ENCODE measurements at regions not wholly inside any gene's neighbourhood (a gene's known extent, or its start where the extent isn't known, plus 50 kb on each side); places are given as distances from the start of the nearest gene placed in this dataset.

DNA sequence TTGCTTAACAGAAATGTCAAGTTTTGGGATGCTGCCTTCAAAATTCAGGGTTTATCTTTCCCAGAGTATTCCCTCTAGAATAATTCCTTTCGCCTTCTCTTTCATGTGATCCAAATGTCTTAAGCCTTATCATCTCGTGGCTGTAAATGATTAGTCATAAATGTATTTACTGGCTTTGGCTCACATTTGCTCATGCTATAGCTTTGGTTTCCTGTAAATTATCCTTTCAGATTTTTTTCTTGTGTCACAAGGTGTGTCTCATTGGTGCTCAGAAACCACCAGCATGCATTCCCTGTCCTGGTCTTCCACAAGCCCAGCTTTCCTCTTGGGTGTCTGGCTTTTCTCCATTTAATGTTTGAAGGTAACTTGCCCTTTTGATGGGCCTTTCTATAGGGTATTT lies 692.7 kb upstream of the ALCAM start:
- H3K27ac Mint-ChIP-seq: no peak overlapping the region

DNA sequence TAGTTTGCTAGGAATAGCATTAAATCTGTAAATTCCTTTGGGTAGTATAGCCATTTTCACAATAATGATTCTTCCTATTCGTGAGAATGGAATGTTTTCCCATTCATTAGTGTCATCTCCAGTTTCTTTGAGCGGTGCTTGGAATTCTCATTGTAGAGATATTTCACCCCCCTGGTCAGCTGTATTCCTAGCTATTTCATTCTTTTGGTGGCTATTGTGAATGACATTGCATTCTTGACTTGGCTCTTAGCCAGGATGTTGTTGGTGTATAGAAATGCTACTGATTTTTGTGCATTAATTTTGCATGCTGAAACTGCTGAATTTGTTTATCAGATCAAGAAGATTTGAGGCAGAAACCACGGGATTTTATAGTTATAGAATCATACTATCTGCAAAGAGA lies 690.5 kb upstream of the ALCAM start:
- Histone ChIP-seq H3F3A (ENCODE audit: low read depth) (no peaks in the 10 kb centered on the region), H3K4me3 (no peak overlapping the region), H3K4me1 (no peaks in the 10 kb centered on the region), H3K79me2 (ENCODE audit: low read depth) (no peaks in the 10 kb centered on the region), H3K27ac (no peak overlapping the region), H4K20me1 (ENCODE audit: low read depth) (no peaks in the 10 kb centered on the region), H3K36me3 (no peaks in the 10 kb centered on the region), H3K4me2 (no peak overlapping the region), H3K27me3 (no peaks in the 10 kb centered on the region), H3K9ac (no peak overlapping the region), H2AFZ (replicated peaks) (no peak overlapping the region), H3K9me3 (ENCODE audit: low read depth) (no peaks in the 10 kb centered on the region)
- DNase-seq (ENCODE audit: low spot score): no peak
- Mint-ChIP-seq H3K4me3 (no peak overlapping the region), H3K4me1 (no peaks in the 10 kb centered on the region), H3K27ac (no peak overlapping the region), H3K36me3 (no peaks in the 10 kb centered on the region), H3K27me3 (ENCODE audit: insufficient read depth, low read depth) (no peaks in the 10 kb centered on the region), H3K9me3 (peaks cover 4% of the 10 kb centered on the region)
- TF ChIP-seq EZH2 (IDR thresholded peaks at IDR 0.05): no peak

More for the DNA sequence above, 692.7 kb upstream of the ALCAM start:
- H3K9me3 Mint-ChIP-seq: peaks cover 4% of the 10 kb centered on the region
- Histone ChIP-seq H3K9me3 (ENCODE audit: low read depth) (no peaks in the 10 kb centered on the region), H3K4me3 (no peak overlapping the region), H3K9ac (no peak overlapping the region), H3K4me2 (no peak overlapping the region), H3K27me3 (no peaks in the 10 kb centered on the region), H3K36me3 (no peaks in the 10 kb centered on the region), H3K4me1 (no peaks in the 10 kb centered on the region), H3F3A (ENCODE audit: low read depth) (no peaks in the 10 kb centered on the region), H4K20me1 (ENCODE audit: low read depth) (no peaks in the 10 kb centered on the region), H3K79me2 (ENCODE audit: low read depth) (no peaks in the 10 kb centered on the region), H2AFZ (replicated peaks) (no peak overlapping the region), H3K27ac (no peak overlapping the region)
- DNase-seq (ENCODE audit: low spot score): no peak
- peaks cover 2% of the 10 kb centered on the region for H3K4me1 Mint-ChIP-seq
- H3K36me3 Mint-ChIP-seq: no peaks in the 10 kb centered on the region
- TF ChIP-seq EZH2phosphoT487 (IDR thresholded peaks at IDR 0.05) (no peak), EZH2 (IDR thresholded peaks at IDR 0.05) (no peak)
- TF ChIP-seq, protein P1, sequence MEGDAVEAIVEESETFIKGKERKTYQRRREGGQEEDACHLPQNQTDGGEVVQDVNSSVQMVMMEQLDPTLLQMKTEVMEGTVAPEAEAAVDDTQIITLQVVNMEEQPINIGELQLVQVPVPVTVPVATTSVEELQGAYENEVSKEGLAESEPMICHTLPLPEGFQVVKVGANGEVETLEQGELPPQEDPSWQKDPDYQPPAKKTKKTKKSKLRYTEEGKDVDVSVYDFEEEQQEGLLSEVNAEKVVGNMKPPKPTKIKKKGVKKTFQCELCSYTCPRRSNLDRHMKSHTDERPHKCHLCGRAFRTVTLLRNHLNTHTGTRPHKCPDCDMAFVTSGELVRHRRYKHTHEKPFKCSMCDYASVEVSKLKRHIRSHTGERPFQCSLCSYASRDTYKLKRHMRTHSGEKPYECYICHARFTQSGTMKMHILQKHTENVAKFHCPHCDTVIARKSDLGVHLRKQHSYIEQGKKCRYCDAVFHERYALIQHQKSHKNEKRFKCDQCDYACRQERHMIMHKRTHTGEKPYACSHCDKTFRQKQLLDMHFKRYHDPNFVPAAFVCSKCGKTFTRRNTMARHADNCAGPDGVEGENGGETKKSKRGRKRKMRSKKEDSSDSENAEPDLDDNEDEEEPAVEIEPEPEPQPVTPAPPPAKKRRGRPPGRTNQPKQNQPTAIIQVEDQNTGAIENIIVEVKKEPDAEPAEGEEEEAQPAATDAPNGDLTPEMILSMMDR (IDR thresholded peaks at IDR 0.05): no peak
- H3K27me3 Mint-ChIP-seq (ENCODE audit: insufficient read depth, low read depth): no peaks in the 10 kb centered on the region
- H3K4me3 Mint-ChIP-seq: no peak overlapping the region

DNA sequence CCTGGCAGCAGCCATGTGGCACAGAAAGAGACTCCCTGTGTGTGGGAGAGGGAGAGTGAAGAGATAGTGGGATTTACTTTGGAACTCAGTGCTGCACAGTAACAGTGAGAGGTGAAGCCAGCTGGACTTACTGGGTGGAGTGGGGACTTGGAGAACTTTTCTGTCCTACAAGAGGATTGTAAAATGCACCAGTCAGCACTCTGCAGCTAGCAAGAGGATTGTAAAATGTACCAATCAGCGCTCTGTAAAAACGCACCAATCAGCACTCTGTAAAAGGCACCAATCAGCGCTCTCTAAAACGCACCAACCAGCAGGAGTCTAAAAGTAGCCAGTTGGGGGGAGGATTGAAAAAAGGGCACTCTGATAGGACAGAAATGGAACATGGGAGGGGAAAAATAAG lies 688.8 kb upstream of the ALCAM start:
- Histone ChIP-seq H4K20me1 (ENCODE audit: low read depth) (no peaks in the 10 kb centered on the region), H3K27me3 (no peaks in the 10 kb centered on the region), H3K9me3 (ENCODE audit: low read depth) (no peaks in the 10 kb centered on the region), H3K4me1 (no peaks in the 10 kb centered on the region), H3K9ac (no peak overlapping the region), H2AFZ (replicated peaks) (no peak overlapping the region), H3K4me3 (no peak overlapping the region), H3F3A (ENCODE audit: low read depth) (no peaks in the 10 kb centered on the region), H3K27ac (no peak overlapping the region), H3K4me2 (no peak overlapping the region), H3K79me2 (ENCODE audit: low read depth) (no peaks in the 10 kb centered on the region), H3K36me3 (no peaks in the 10 kb centered on the region)
- Mint-ChIP-seq H3K4me3 (no peak overlapping the region), H3K27me3 (ENCODE audit: insufficient read depth, low read depth) (no peaks in the 10 kb centered on the region), H3K9me3 (peaks cover 6% of the 10 kb centered on the region), H3K27ac (no peak overlapping the region), H3K36me3 (no peaks in the 10 kb centered on the region), H3K4me1 (no peaks in the 10 kb centered on the region)
- DNase-seq (ENCODE audit: low spot score): no peak
- TF ChIP-seq EZH2phosphoT487 (IDR thresholded peaks at IDR 0.05): no peak
- TF ChIP-seq, protein P1 (IDR thresholded peaks at IDR 0.05): no peak
- no peak for TF ChIP-seq EZH2 (IDR thresholded peaks at IDR 0.05)

DNA sequence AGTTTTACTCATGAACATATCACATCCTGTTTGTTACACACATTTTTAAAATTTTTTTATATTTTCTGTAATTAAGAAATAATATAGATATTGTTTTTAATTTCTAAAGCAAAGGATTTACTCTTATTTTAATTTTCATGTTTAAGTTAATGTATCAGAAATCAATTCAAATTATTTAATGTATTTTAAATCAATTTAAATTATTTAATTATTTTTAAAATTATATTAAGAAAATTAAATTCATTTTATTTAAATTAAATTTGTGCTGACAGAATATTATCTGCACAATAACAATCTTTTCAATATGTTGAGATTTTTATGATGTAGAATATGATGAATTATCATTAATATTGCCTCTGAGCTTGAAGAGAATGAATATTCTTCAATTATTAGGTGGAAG lies 681.2 kb upstream of the ALCAM start:
- no peaks in the 10 kb centered on the region for H3K36me3 Mint-ChIP-seq

More for the DNA sequence above, 681.2 kb upstream of the ALCAM start:
- no peak for DNase-seq (ENCODE audit: low spot score)
- H3K4me2 ChIP-seq: no peak overlapping the region
- no peak overlapping the region for H3K27ac ChIP-seq
- H3K9ac ChIP-seq: no peak overlapping the region
- H4K20me1 ChIP-seq (ENCODE audit: low read depth): no peaks in the 10 kb centered on the region
- H3K4me1 ChIP-seq: no peaks in the 10 kb centered on the region
- H3K79me2 ChIP-seq (ENCODE audit: low read depth): no peaks in the 10 kb centered on the region
- H3K4me3 ChIP-seq: no peak overlapping the region
- no peaks in the 10 kb centered on the region for H3K4me1 Mint-ChIP-seq
- no peak overlapping the region for H3K4me3 Mint-ChIP-seq
- no peak overlapping the region for H2AFZ ChIP-seq (replicated peaks)
- no peaks in the 10 kb centered on the region for H3F3A ChIP-seq (ENCODE audit: low read depth)
- no peaks in the 10 kb centered on the region for H3K9me3 ChIP-seq (ENCODE audit: low read depth)
- no peaks in the 10 kb centered on the region for H3K36me3 ChIP-seq
- TF ChIP-seq, protein P1 (IDR thresholded peaks at IDR 0.05): no peak
- TF ChIP-seq EZH2 (IDR thresholded peaks at IDR 0.05) (no peak), EZH2phosphoT487 (IDR thresholded peaks at IDR 0.05) (no peak)
- H3K9me3 Mint-ChIP-seq: peaks cover 5% of the 10 kb centered on the region
- H3K27me3 Mint-ChIP-seq (ENCODE audit: insufficient read depth, low read depth): no peaks in the 10 kb centered on the region
- no peaks in the 10 kb centered on the region for H3K27me3 ChIP-seq
- no peak overlapping the region for H3K27ac Mint-ChIP-seq

All from neural progenitor cell (in vitro differentiated cells).